ENCODE measurements at regions not wholly inside any gene's neighbourhood (a gene's known extent, or its start where the extent isn't known, plus 50 kb on each side); places are given as distances from the start of the nearest gene placed in this dataset.

GRCh38 chr17:77622647-77623046 is 335.9 kb upstream of the TNRC6C start:
- TF ChIP-seq CTCF (IDR thresholded peaks at IDR 0.05) = no peak
- TF ChIP-seq EP300 (IDR thresholded peaks at IDR 0.05) = no peak

Data from stomach (tissue), 4 donors.